Liver (tissue), 8 donors: ENCODE measurements at regions not wholly inside any gene's neighbourhood (a gene's known extent, or its start where the extent isn't known, plus 50 kb on each side); places are given as distances from the start of the nearest gene placed in this dataset.

Experiments
- DNase-seq: peaks from one replicate; pipeline ENCODE4 v3.0.0-alpha.2; 2017; ENCODE audit warnings: low spot score
- H3K27ac ChIP-seq, 2 donors: one replicate each; pipeline ENCODE4 v1.7.0; 2013; ENCODE audit warnings: inconsistent platforms in 2 of 2, low read length in 2 of 2, control low read depth in 1 of 2, low read depth in 1 of 2, mild to moderate bottlenecking in 1 of 2
- H3K27me3 ChIP-seq, 4 donors: one replicate each; pipeline versions ENCODE4 v1.6.1 to v1.7.0; 2013; ENCODE audit warnings: low read length in 3 of 4, inconsistent platforms in 1 of 4, mild to moderate bottlenecking in 1 of 4, moderate library complexity in 1 of 4; ENCODE audit not compliant: control insufficient read depth in 4 of 4, insufficient read depth in 4 of 4
- H3K36me3 ChIP-seq, 4 donors: one replicate each; pipeline versions ENCODE4 v1.6.1 to v1.7.0; 2013; ENCODE audit warnings: low read length in 3 of 4, mild to moderate bottlenecking in 3 of 4, low read depth in 1 of 4, moderate library complexity in 1 of 4; ENCODE audit not compliant: control insufficient read depth in 4 of 4, insufficient read depth in 3 of 4
- H3K4me1 ChIP-seq, 4 donors: one replicate each; pipeline versions ENCODE4 v1.6.1 to v1.7.0; 2013; ENCODE audit warnings: low read length in 3 of 4, mild to moderate bottlenecking in 3 of 4, moderate library complexity in 1 of 4; ENCODE audit not compliant: control insufficient read depth in 4 of 4, insufficient read depth in 4 of 4
- H3K4me3 ChIP-seq, 3 donors: one replicate each; pipeline versions ENCODE4 v1.6.1 to v1.7.0; 2013; ENCODE audit warnings: low read length in 3 of 3, control low read depth in 1 of 3, low read depth in 1 of 3, mild to moderate bottlenecking in 1 of 3
- H3K9ac ChIP-seq, 2 donors: one replicate each; pipeline ENCODE4 v1.7.0; 2013; ENCODE audit warnings: low read length in 2 of 2, mild to moderate bottlenecking in 2 of 2, moderate library complexity in 2 of 2, control low read depth in 1 of 2, low read depth in 1 of 2
- H3K9me3 ChIP-seq, 4 donors: one replicate each; pipeline versions ENCODE4 v1.6.1 to v1.7.0; 2013; ENCODE audit warnings: low read length in 3 of 4; ENCODE audit not compliant: control insufficient read depth in 4 of 4
- EGR1 ChIP-seq, 2 donors: IDR thresholded peaks; 2 replicates each; pipeline ENCODE4 v1.6.1; 2016 to 2018; ENCODE audit warnings: antibody characterized with exemption in 2 of 2, low read depth in 2 of 2
- FOXA1 ChIP-seq: IDR thresholded peaks from 2 replicates; pipeline ENCODE4 v1.6.1; 2016; ENCODE audit warnings: antibody characterized with exemption
- FOXA2 ChIP-seq: IDR thresholded peaks from 2 replicates; pipeline ENCODE4 v1.6.1; 2016; ENCODE audit warnings: antibody characterized with exemption
- GABPA ChIP-seq, 2 donors: IDR thresholded peaks in 1 of 2; conservative IDR thresholded peaks in 1 of 2; 2 replicates each; pipeline ENCODE4 v1.6.1; 2016; ENCODE audit warnings: antibody characterized with exemption in 2 of 2, mild to moderate bottlenecking in 1 of 2, moderate library complexity in 1 of 2
- HNF4A ChIP-seq, 2 donors: conservative IDR thresholded peaks; 2 replicates each; pipeline ENCODE4 v1.6.1; 2016; ENCODE audit warnings: antibody characterized with exemption in 2 of 2, mild to moderate bottlenecking in 2 of 2
- HNF4G ChIP-seq: IDR thresholded peaks from 2 replicates; pipeline ENCODE4 v1.6.1; 2016; ENCODE audit warnings: antibody characterized with exemption
- JUND ChIP-seq, 2 donors: IDR thresholded peaks; 2 replicates each; pipeline ENCODE4 v1.6.1; 2016; ENCODE audit warnings: antibody characterized with exemption in 2 of 2
- NR2F2 ChIP-seq: IDR thresholded peaks from 2 replicates; pipeline ENCODE4 v1.6.1; 2016; ENCODE audit warnings: antibody characterized with exemption
- RAD21 ChIP-seq, 2 donors: IDR thresholded peaks; 2 replicates each; pipeline ENCODE4 v1.6.1; 2016; ENCODE audit warnings: antibody characterized with exemption in 2 of 2, mild to moderate bottlenecking in 2 of 2
- TAF1 ChIP-seq: conservative IDR thresholded peaks from 2 replicates; pipeline ENCODE4 v1.6.1; 2016; ENCODE audit warnings: antibody characterized with exemption, mild to moderate bottlenecking
- YY1 ChIP-seq: IDR thresholded peaks from 2 replicates; pipeline ENCODE4 v1.6.1; 2016; ENCODE audit warnings: antibody characterized with exemption, mild to moderate bottlenecking
- WGBS: extraction: QIAGEN DNeasy Blood & Tissue Kit; methylation state at CpG from one replicate; pipeline ENCODE4 v1.1.7; 2013; 5-methylcytosine and 5-hydroxymethylcytosine counted together
- TF ChIP-seq, protein P1 (sequence below): IDR thresholded peaks from 2 replicates; pipeline ENCODE4 v1.6.1; 2016; ENCODE audit warnings: antibody characterized with exemption
- TF ChIP-seq, protein P2 (sequence below): fragments of 150-350 bp; IDR thresholded peaks from 2 replicates; pipeline ENCODE4 v1.5.1; 2017; ENCODE audit warnings: improper control_type of control experiment, low read depth, low read length; ENCODE audit not compliant: missing input control
- TF ChIP-seq, protein P3 (sequence below): IDR thresholded peaks from 2 replicates; pipeline ENCODE4 v1.6.1; 2016; ENCODE audit warnings: antibody characterized with exemption
- TF ChIP-seq, protein P4 (sequence below): IDR thresholded peaks from 2 replicates; pipeline ENCODE4 v1.6.1; 2016; ENCODE audit warnings: antibody characterized with exemption, mild to moderate bottlenecking
- TF ChIP-seq, protein P5 (sequence below): IDR thresholded peaks from 2 replicates; pipeline ENCODE4 v1.6.1; 2016; ENCODE audit warnings: antibody characterized with exemption
- donor health status: healthy.
- donor health status: healthy.
- donor health status: healthy.
- donor health status: healthy.
- donor health status: healthy.

DNA sequence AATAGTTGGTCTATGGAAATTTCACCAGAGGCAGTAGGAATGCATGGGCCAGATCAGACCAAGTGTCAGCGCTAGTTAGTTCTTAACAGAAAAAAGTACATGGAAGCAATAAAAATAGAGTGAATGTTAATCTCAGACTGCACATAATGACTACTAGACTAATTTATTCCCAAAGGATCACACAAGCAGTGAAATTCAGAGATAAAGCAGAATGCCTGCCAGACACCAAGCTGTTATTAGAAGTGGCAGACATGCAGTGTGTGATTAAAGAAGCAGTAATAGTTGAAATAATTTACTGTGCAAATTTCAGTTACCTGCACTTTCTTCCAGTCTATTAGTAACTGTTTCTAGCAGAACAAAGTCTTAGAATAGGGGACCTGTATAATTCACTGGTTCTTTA is 1024.2 kb downstream of the CDH9 start:
- Histone ChIP-seq H3K4me3 (no peak overlapping the region), H3K27ac (no peak overlapping the region), H3K27me3 (no peaks in the 10 kb centered on the region), H3K36me3 (no peaks in the 10 kb centered on the region), H3K9ac (no peak overlapping the region), H3K9me3 (no peaks in the 10 kb centered on the region), H3K4me1 (no peaks in the 10 kb centered on the region)
- DNase-seq = no peak
- no peak for TF ChIP-seq TAF1
- TF ChIP-seq GABPA (IDR thresholded peaks at IDR 0.05 in 1 of 2, conservative IDR thresholded peaks at IDR 0.05 in 1 of 2) = no peak
- no peak for TF ChIP-seq HNF4A (conservative IDR thresholded peaks at IDR 0.05)
- no peak for TF ChIP-seq EGR1 (IDR thresholded peaks at IDR 0.05; ENCODE audit: low read depth in 2 of 2)
- TF ChIP-seq, protein P1, sequence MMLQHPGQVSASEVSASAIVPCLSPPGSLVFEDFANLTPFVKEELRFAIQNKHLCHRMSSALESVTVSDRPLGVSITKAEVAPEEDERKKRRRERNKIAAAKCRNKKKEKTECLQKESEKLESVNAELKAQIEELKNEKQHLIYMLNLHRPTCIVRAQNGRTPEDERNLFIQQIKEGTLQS = no peak
- no peak for TF ChIP-seq JUND (IDR thresholded peaks at IDR 0.05)
- TF ChIP-seq, protein P2, sequence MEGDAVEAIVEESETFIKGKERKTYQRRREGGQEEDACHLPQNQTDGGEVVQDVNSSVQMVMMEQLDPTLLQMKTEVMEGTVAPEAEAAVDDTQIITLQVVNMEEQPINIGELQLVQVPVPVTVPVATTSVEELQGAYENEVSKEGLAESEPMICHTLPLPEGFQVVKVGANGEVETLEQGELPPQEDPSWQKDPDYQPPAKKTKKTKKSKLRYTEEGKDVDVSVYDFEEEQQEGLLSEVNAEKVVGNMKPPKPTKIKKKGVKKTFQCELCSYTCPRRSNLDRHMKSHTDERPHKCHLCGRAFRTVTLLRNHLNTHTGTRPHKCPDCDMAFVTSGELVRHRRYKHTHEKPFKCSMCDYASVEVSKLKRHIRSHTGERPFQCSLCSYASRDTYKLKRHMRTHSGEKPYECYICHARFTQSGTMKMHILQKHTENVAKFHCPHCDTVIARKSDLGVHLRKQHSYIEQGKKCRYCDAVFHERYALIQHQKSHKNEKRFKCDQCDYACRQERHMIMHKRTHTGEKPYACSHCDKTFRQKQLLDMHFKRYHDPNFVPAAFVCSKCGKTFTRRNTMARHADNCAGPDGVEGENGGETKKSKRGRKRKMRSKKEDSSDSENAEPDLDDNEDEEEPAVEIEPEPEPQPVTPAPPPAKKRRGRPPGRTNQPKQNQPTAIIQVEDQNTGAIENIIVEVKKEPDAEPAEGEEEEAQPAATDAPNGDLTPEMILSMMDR = no peak
- no peak for TF ChIP-seq FOXA2
- no peak for TF ChIP-seq YY1
- TF ChIP-seq FOXA1 = no peak
- no peak for TF ChIP-seq NR2F2
- TF ChIP-seq RAD21 (IDR thresholded peaks at IDR 0.05) = no peak
- no peak for TF ChIP-seq HNF4G
- TF ChIP-seq, protein P3, sequence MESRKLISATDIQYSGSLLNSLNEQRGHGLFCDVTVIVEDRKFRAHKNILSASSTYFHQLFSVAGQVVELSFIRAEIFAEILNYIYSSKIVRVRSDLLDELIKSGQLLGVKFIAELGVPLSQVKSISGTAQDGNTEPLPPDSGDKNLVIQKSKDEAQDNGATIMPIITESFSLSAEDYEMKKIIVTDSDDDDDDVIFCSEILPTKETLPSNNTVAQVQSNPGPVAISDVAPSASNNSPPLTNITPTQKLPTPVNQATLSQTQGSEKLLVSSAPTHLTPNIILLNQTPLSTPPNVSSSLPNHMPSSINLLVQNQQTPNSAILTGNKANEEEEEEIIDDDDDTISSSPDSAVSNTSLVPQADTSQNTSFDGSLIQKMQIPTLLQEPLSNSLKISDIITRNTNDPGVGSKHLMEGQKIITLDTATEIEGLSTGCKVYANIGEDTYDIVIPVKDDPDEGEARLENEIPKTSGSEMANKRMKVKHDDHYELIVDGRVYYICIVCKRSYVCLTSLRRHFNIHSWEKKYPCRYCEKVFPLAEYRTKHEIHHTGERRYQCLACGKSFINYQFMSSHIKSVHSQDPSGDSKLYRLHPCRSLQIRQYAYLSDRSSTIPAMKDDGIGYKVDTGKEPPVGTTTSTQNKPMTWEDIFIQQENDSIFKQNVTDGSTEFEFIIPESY = no peak
- TF ChIP-seq, protein P4, sequence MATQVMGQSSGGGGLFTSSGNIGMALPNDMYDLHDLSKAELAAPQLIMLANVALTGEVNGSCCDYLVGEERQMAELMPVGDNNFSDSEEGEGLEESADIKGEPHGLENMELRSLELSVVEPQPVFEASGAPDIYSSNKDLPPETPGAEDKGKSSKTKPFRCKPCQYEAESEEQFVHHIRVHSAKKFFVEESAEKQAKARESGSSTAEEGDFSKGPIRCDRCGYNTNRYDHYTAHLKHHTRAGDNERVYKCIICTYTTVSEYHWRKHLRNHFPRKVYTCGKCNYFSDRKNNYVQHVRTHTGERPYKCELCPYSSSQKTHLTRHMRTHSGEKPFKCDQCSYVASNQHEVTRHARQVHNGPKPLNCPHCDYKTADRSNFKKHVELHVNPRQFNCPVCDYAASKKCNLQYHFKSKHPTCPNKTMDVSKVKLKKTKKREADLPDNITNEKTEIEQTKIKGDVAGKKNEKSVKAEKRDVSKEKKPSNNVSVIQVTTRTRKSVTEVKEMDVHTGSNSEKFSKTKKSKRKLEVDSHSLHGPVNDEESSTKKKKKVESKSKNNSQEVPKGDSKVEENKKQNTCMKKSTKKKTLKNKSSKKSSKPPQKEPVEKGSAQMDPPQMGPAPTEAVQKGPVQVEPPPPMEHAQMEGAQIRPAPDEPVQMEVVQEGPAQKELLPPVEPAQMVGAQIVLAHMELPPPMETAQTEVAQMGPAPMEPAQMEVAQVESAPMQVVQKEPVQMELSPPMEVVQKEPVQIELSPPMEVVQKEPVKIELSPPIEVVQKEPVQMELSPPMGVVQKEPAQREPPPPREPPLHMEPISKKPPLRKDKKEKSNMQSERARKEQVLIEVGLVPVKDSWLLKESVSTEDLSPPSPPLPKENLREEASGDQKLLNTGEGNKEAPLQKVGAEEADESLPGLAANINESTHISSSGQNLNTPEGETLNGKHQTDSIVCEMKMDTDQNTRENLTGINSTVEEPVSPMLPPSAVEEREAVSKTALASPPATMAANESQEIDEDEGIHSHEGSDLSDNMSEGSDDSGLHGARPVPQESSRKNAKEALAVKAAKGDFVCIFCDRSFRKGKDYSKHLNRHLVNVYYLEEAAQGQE = no peak
- WGBS = 92% methylated on average over 1 of the region's 1 CpG

DNA sequence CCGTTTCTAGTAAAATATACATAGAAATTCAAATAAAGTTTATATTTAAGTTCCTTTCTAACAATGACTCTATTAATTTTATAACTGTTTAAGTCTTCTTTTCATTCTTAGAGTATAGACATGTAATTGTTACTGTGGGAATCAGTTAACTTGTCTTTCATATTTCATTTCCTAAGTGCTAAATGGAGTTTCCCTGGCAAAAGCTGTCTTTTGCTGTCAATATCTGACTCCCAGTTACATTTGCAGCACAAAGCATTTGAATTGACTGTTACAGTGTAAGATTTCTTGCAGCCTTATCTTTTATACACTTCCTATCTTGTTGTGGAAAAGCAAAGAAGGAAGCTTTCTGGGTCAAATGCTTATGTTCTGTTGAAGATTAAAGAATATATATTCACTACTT is 1026.3 kb downstream of the CDH9 start:
- Histone ChIP-seq H3K4me1 (no peaks in the 10 kb centered on the region), H3K27me3 (no peaks in the 10 kb centered on the region), H3K9me3 (no peaks in the 10 kb centered on the region), H3K9ac (no peak overlapping the region), H3K4me3 (no peak overlapping the region), H3K27ac (no peak overlapping the region), H3K36me3 (no peaks in the 10 kb centered on the region)
- 68% methylated on average over 1 of the region's 1 CpG for WGBS
- TF ChIP-seq, protein P4 = no peak
- TF ChIP-seq FOXA2 (no peak), YY1 (no peak), NR2F2 (no peak), EGR1 (IDR thresholded peaks at IDR 0.05; ENCODE audit: low read depth in 2 of 2) (no peak)
- TF ChIP-seq, protein P5, sequence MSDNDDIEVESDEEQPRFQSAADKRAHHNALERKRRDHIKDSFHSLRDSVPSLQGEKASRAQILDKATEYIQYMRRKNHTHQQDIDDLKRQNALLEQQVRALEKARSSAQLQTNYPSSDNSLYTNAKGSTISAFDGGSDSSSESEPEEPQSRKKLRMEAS = no peak
- DNase-seq = no peak
